ENCODE measurements at regions not wholly inside any gene's neighbourhood (a gene's known extent, or its start where the extent isn't known, plus 50 kb on each side); places are given as distances from the start of the nearest gene placed in this dataset.
"Not testable (repeated sequence)": the region's sequence is repeated elsewhere in the genome, so short reads cannot be mapped to it uniquely, and the experiment has no call there.

DNA sequence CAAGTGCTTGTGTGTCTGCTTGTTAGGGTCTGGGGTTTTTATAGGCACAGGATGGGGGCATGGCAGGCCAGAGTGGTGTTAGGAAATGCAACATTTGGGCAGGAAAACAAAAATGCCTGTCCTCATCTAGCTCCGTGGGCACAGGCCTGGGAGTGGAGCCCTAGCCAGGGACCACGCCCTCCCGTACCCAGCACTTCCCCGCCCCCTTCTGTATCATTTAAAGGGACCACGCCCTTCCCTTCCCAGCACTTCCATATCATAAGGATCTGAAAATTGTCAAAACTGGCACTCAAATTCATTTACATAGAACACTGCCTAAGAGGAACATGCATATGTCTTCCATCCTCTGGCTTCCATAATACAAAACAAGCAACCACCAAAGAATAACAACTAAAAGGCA is 185.8 kb downstream of the B3GLCT start:
- DNase-seq (ENCODE audit: low read depth): no peak

DNA sequence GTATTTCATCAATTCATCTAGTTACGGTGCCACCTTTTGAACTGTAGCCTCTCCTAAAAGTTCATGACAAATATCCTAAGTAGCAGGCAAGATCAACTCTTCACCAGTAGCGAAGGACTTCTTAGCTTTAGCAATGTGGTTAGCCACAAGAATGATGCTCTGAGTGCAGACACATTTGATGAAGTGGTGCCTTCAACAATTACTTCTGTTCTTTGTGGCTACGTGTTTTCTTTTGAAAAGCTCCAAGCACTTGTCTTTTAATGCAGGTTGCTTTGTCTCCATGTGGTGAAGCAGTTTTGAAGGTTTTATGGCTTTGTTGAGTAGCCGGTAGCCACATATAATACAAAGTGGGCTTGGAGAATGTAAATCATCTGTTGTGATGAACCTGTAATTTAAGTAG is 194.7 kb downstream of the B3GLCT start:
- peak; percentile 21 for DNase-seq (ENCODE audit: low read depth)

DNA sequence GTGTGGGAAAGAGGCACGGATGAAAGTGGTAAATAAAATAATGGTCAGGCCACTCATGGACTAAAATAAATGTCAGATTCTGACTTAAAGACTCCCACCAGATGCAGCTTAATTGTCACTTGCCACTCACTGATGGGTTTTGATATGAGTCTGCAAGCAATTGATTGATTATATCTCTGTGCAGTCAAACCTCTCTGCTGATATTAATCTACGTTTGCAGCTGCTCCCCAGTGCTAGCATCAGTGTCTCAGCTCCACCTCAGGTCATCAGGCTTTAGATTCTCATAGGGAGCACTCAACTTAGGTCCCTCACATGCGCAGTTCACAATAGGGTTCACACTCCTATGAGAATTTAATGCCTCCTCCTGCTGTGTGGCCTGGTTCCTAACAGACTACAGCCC is 195.3 kb downstream of the B3GLCT start:
- no peak for DNase-seq (ENCODE audit: low read depth)

DNA sequence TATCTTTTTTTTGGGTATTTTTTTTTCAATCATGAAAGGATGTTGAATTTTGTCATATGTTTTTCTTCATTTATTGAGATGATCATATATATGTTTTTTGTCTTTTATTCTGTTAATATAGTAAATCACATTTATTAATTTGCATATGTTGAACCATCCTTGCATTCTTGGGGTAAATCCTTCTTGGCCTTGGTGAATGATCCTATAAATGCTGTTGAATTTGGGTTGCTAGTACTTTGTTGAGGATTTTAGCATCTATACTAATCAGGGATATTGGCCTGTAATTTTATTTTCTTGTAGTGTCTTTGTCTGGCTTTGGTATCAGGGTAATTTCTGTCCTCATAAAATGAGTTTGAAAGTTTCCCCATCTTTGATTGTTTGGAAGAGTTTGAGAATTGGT is 199.9 kb downstream of the B3GLCT start:
- no peak for DNase-seq (ENCODE audit: low read depth)

DNA sequence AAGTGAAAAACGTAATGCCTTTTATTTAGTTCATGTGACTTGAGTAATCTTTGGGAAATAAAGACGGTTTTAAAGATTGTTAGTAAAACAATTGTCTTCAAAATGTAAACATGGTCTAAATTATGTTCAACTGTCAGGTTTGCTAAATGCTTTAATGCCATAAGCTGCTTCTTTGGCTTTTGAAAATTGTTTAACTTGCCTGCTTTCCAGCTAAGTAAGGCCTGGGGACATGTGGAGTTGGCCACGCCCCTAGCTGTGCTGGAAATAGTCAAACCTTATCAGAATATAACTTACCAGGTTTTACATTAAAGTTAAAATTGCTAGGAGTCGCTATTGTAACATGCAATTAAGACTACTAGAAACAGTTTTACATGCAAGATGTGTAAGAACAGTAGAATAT is 203.9 kb downstream of the B3GLCT start:
- not testable (repeated sequence) for DNase-seq (ENCODE audit: low read depth)

DNA sequence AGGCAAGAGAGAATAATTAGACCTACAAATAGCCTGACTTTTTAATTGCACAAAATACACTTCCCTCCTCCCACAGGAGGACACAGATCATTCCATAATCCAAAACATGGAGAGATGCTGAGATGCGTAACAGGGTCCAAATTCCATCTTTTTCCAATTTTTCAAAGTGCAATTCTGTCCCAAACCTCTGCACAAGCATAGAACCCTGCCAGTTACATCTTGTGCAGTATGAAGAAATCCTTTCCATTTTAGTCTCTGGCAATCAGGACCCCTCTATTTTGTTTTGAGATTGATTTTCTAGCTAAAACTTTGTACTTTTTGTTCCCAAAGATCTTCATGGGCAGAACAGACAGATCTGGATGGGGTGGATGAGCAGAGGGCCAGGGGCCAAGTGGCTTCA is 209.2 kb downstream of the B3GLCT start:
- DNase-seq (ENCODE audit: low read depth): no peak

DNA sequence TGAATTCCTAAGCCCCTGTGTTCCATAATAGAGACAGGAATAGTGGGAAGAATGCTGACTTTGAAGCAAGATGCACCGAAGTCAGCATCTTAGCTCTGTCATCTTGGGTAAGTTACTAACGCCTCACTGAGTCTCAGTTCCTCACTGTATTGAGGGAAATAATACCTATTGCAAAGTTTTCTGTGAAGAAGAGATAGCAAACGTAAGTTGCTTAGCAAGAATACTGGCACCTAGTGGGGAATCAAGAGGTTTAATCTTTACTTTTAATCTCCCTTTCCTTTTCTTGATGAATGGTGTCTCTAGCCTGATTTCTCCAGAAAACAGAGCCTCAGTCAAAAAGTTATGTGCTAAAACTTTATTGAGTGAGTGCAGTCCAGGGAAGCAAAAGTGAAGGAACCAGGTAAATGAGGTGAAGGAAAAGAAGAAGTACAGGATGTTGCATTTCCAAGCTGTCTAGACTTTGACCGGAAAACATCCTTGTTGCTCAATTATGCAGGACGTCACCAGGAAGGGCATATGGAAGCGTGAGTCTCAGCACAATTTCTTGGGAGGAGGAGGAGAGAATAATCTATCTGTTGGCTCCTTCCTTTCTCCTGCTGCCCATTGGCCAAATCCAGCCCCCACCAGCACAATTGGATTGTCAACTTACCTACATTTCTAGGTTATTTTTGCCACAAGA is 210.0 kb downstream of the B3GLCT start:
- DNase-seq (ENCODE audit: low read depth): peak; percentile 5

DNA sequence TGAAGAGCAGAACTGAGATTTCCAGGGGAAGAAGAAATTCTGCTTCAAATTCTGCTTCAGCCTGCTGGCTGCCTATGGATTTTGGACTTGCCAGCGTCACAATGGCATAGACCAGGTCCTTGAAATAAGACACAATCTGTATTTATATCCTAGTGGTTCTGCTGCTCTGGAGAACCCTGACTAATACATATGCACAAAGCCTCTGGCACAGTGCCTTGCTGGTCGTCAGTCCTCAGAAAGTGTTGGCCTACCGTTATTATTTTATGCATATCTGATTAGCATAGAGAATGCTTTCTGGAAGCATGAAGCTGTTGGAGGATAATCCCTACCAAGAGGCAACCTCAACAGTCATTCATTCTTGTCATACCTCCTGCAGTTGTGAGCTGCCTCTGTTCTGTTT is 213.7 kb downstream of the B3GLCT start:
- DNase-seq (ENCODE audit: low read depth): no peak

DNA sequence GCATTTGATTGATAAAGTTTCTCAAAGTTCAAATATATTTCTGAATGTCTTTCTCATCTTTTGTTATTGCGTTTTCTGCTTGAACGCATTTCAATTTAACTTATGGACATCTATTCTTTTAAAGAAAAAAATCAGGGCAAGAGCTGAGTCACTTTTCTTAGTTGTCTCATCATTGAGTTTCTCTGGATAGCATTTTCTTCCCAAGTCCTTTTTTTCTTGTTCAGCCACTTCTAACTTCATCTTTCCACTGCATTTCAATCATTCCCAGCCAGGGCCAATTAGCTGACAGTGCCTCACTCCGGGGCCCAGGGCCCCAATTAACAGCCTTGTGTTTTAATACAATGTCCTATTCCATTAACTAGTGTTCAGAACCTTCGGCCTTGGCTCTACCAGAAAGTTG is 216.3 kb downstream of the B3GLCT start:
- no peak for DNase-seq (ENCODE audit: low read depth)

DNA sequence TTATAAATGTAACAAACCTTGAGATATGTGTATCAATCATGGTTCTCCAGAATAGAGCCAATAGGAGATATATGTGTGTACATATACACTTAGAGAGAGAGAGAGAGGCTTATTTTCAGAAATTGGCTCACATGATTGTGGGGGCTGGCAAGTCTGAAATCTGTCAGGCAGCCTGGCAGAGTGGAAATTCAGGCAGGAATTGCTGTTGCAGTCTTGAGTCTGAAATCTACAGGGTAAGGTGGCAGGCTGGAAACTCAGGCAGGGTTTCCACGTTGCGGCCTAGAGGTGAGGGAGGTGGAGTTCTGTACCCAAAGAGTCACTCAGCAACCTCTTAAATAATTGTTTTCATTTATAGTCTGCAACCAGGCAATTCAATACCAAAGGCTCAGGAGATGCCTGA is 218.4 kb downstream of the B3GLCT start:
- DNase-seq (ENCODE audit: low read depth): no peak

DNA sequence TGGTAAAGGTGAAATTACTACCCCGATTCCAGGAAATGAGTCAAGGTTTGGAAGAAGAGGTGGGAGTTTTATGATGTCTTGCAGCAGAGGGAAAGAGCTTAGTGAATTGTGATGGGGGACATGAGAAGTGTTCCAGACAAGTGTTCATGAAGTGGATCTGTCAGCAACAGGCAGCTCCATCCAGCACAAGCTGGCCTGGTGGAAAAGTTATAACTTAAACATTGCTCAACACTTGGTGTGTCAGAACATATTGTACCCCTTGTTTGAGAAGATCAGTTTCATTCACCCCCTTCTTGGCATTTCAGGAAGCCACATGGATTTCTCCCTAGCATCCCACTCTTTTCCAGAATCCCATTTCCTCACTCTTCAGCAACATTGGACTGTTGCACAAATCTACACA is 222.0 kb downstream of the B3GLCT start:
- DNase-seq (ENCODE audit: low read depth): peak; percentile 27

DNA sequence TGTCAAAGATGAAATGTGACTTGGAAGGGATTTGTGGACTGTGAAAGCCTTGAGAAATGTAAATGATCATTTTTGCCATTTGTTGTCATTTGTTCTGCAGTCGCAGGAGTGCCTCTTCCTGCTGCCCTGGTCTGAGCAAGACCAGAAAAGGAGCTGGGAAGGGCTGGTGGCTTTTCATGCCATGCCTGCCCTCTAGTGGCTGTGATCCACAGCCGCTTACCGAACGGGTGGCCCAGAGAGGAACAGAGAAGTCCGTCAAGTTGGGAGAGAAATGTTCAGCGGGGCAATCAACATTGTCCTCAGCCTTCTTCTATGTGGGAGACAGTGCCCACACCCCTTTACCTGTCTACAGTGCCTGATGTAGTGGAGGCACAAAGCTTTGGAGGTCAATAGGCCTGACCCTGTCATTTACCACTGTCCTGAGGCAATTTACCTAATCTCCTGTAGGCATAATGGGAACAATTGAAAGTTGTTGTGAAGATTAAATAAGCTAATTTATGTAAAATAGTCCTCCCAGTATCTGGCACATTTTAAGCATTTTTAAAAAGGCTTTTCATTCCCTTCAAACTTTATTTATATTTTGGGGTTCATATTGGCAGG is 224.5 kb downstream of the B3GLCT start:
- DNase-seq (ENCODE audit: low read depth): peak; percentile 66

DNA sequence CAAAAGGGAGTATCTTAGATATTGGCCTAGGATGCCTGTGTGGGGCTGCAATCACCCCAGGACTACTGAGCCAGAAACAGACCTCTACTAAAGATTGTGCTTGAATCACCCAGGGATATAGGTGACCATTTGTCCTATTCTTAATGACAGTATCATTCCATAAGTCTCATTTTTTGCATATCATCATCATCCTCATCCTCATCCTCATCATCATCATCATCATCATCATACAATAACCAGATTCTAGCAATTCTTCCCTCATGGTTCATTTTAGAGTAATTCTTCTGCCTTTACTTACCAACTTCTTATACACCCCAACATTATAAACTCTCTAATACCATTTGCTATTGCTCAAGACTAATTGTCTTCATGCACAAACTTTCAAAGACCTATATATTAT is 226.6 kb downstream of the B3GLCT start:
- DNase-seq (ENCODE audit: low read depth): no peak

DNA sequence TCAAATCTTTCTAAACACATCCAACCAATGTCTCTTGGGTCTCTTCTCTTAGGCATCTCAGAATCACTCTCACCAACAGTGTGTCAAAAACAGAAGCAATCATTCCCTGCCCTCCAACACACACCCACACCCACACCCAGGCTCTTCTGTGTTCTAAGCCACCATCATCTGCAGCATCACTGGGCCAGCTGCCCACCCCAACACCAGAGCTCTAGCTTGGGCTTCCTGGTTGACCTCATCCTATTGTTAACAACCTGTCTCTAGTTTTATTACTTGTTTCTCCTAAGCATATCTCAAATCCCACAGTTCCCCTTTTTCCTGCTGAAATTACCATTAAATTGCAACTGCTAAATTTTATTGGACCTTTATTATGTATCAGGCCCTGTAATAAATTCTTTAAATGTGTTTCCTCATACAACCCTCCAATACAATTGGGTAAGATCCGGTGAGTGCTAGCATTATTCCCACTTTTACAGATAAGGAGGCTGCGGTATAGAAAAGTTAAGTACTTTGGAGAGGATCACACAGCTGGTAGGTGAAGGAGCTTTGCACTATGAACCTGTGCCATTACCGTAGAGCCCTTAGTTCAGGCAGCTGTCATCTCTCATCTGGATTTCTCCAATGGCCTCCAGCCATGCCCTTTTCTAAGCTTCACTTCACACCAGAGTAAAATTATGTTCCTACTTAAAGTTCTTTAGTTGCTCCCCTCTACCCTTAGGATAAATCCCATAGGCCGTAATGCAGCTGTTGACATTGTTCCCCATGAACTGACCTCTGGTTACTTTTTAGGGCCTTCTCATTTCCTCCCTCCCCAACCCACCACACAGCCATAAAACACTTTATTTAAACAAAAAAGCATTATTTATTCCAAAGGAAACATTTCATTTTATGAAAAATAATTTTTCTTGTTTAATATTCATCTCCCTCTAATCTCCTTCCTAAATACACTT is 227.7 kb downstream of the B3GLCT start:
- no peak for DNase-seq (ENCODE audit: low read depth)

DNA sequence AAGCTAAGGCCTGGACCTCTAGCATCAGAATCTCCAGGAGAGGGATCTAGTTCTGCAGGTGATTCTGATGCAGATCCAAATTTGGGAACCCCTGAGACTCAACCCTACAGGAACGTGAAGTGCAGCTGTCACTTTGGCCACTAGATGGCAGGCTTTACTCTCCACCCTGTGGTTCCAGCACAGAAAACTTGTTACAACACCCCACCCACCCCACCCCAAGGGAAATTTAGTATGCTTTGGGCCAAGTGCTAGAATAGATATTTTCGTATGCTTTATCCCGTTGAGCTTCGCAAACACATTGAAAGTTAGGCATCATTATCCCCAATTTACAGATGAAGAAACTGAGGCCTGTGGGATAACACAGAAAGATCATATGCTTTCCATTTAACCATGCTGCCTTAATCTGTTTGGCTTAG is 232.0 kb downstream of the B3GLCT start:
- peak; percentile 19 for DNase-seq (ENCODE audit: low read depth)

DNA sequence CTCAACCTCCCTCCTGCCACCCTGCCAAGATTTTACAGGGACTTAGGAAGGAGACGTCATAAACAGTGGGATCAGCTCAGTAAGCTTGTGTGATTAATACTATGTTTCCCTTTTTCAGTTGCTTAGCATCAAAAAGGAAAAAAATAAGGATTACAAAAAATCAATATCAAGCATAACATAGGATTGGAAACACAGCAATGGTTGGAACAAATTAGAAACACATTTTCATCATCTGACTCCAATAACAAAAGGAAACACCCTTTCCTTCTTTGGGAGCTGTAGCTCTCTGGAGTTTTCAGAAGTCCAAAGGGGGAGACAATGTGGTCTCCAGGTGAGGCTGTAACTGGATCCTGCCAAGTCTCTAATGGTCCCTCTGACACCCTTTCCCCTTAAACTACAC is 233.4 kb downstream of the B3GLCT start:
- DNase-seq (ENCODE audit: low read depth): no peak

DNA sequence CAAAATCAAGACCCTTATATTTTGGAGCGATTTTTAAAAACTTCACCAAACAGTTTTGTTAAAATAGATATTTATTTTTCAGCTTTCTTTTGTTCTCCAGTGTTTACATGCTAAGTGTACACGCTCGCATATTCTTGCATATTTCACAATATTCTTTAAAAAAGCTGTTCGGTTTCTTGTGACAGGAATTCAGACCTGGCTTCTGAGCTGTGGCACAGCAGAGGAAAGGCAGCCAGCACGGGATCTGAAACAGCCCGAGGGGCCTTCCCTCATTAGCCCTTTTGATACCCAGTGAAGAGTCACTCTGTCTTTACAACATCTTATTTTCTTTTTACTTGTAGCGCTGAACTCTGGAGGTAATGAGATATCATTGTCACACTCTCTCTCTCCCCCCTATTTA is 234.0 kb downstream of the B3GLCT start:
- no peak for DNase-seq (ENCODE audit: low read depth)

DNA sequence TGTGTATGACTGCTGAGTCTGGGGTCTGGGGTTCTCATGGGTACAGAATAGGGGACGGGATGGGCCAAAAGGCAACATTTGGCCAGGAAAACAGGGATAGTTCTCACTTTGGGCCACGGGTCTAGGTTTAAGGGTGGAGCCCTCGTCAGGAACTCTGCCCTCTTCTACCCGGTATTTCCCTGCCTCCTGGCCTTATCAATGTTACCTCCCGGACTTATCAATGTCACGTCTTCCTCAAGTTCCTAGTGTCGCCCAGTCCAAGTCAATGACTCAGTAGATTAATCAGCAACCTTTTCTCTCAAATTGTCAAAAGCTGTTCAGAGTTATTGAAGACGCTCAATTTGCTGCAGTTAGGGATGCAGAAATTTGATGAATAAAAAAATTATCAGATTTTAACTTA is 234.8 kb downstream of the B3GLCT start:
- DNase-seq (ENCODE audit: low read depth): no peak

DNA sequence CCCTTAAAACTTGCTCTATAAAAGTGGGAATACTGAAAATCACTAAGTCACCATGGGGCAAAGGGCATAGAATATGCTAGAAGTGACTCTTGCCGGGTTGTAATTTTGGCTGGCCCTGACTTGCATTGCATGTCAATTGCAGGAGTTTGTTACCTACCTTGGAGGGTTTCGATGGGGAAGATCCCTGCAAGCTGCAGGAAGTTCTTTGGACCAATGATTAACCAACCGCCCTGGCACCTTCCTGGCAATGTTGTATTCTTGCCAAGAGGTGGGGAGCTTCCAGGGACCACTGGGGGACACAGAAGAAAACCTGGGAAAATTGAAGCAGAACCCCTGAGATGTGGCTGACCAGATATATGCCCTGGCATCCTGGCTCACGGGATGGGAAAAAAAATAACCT is 235.8 kb downstream of the B3GLCT start:
- DNase-seq (ENCODE audit: low read depth): no peak

DNA sequence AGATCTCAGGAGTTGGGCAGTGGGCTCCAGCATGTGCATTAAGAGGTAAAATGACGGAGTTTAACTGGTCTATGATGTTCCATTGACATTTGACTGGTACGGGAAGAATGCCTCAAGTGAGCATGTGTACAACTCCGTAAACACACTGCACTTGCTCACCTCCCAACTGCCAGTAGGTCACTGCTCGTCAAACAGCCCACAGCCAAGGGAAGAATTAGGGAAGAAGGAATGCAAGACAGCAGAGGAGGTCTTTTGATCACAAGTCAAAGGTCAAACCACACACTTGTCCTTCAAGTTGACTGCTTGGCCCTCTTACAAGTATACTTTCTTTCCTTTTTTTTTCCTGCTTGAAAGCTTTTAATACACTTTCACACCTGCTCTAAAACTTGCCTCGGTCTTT is 236.7 kb downstream of the B3GLCT start:
- DNase-seq (ENCODE audit: low read depth): peak; percentile 2

DNA sequence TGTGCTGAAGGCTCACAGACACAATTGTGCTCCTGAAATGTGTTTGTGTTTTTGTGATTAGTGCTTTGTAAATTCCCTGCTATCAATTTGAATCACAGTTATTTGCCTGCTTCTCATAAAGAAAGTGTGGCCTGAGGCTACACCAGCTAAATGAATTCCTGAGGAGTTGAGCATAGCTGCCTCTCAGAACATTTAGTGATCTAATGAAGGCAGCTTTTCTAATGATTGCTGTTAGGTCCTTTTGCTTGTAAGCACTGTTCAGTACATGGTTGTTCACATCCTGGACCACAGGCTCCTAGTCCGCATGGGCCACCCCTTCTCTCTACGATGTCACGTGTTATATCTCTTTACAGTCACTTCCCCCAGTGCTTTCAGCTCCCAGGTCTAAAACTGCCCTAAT is 238.2 kb downstream of the B3GLCT start:
- DNase-seq (ENCODE audit: low read depth): no peak

DNA sequence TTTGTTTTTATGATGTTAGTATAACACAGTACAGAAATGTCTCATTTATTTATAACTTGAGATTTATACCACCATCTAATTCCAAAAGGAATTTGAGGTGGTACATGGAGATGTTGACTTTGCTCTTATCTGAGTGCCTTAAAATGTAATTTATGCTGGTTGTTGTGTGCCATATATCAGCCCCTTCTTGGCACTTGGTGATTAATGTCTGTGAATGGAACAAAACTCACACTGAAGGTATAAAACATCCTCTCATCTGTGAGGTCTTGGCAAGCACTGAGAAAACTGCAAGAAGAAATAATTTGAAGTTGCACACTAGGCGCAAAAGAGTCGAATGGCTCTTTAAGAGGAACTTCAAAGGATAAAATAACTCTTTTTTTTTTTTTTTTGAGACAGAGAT is 240.4 kb downstream of the B3GLCT start:
- no peak for DNase-seq (ENCODE audit: low read depth)
